HG03520 (cell line): ENCODE measurements at regions not wholly inside any gene's neighbourhood (a gene's known extent, or its start where the extent isn't known, plus 50 kb on each side); places are given as distances from the start of the nearest gene placed in this dataset.
A peak's percentile ranks its signal among the peaks of the same experiment; 100 is the strongest.

Experiments
- ATAC-seq: cut with Tn5 transposase; IDR thresholded peaks from one replicate; pipeline ENCODE4 v1.9.1; 2021; ENCODE audit warnings: mild to moderate bottlenecking, moderate library complexity; ENCODE audit not compliant: unreplicated experiment

DNA sequence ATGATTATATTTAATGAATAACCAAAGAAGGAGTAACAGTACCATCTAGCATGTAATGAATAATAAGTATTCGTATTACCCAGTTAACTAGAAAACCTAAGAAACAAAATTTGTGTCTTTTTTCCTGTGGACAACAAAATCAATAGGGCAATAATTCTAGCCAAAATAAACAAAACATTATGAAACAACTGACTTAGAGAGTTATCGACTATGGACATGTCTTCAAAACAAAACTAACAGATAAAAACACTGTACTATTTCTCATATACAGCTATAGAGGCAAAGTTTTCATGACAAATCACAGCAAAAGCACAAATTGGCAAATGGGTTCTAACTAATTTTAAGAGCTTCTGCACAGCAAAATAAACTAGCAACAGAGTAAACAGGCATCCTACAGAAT is 224.1 kb downstream of the ALX1 start:
- ATAC-seq, result no peak

DNA sequence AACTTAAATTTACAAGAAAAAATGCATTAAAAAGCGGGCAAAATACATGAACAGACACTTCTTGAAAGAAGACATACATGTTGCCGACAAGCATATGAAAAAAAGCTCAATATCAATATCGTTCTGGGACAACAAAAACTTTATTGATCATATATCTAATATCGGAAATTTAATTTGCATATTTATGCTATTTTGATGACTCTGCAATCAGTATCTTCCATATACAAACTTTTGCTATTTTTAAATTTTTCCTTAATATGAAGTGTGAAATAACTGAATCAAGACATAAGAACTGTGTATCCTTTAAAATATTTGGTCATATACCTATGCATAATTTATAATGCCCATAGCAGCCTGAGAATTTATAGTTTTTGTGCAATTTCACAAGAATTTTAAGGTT is 224.6 kb downstream of the ALX1 start:
- no peak for ATAC-seq

DNA sequence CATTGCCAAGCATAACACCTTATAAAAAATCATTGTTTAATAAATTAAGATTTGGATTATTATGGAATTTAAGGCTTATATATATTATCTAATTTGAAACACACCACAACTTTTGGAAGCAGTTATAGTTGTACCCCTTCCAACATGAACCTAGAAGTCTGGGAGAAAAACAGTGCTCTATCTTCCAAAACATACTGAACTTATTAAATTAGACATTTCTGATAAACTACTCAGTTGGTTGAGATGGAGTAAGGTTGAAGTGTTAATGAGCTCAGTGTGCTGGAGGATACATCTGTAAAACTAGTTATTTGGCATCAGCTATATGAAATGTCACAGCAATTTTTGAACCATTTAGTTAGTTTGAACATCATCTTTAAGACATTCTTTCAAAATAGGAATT is 227.4 kb downstream of the ALX1 start:
- no peak for ATAC-seq

DNA sequence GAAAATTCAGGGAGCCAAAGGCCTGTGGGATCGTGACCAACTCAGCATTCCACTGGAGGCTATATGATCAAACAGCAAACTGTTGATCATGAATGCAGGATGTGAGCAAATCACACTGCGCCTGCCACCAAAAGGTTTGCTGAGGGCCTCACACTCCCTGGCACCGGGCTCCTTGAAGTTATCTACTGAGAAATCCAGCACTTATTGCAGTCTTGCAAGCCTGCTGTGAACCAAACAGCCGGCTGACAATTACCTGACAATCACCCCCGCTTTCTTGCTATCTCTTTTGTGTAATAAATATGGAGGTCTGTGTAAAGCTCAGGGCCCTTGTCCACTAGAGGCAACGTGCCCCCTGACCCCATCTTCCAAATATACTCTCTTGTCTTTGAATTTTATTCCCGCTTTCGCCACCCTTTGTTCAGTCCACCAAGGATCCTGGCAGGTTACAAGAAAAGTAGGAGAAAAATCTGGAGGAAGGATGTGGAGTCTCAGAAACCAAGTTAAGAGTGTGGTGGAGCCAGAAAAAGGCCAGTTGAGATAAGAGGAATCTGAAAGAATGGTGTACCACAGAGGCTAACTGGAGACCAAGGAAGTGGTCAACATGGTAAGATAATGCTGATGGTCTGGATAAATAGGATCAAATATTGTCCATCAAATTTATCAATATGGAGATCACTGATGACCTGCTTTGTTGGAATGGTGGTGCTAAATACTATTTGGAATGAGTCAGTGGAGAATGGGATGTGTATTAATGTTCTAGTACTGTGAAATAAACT is 229.2 kb downstream of the ALX1 start:
- no peak for ATAC-seq

DNA sequence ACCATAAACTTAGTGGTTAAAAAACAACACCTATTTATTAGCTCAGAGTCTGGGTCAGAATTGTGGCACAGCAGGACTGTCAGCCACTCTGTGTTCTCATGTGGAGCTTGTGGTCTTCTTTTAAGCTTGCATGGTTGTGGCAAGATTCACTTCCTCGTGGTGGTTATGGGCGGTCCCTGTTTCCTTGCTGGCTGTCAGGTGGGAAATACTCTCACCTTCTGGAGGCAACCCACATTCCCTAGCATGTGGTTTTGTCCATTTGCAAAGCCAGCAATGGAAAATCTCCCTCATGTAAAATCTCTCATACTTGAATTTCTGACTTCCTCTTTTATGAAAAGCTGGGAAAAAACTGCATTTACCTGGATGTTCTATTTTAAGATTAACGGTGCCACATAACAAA is 229.8 kb downstream of the ALX1 start:
- peak; percentile 88 for ATAC-seq

DNA sequence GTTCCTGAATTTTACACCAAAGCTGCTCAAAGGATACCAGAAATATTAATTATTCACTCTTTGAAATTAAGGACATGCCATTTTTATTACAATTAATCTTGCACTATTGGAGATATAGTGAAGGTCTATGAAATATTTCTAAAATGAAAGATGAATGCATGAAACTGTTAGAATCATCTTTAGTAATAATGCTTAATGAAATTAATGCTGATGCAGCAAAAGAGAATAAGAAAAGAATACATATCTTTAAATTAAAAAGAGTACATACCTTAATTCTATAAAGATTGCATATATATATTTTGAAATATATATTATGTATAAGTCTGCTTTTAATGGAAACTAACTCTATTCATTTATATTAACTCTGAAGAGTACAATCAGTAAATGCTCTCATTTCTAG is 236.0 kb downstream of the ALX1 start:
- ATAC-seq, result no peak

GRCh38 chr12:85516667-85517325 is 236.8 kb downstream of the ALX1 start:
- ATAC-seq, result no peak

DNA sequence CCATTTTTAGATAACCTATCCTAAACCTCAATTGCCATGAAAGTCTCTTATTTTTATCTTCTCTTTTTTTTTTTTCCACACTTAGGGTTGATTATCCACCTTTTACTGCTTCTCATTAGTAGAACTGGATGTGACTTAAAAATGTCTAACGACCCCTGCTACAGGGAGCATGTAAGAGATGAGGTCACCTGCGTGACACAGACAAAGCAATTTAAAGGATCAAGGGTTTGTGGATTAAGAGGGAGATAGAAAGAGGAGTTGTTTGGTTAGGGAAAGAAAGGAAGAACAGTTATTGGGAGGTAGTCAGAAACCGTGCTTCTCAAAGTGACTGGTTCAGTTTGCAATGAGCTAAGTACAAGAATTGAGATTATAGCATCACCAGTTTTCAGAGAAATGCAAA is 239.1 kb downstream of the ALX1 start:
- no peak for ATAC-seq

DNA sequence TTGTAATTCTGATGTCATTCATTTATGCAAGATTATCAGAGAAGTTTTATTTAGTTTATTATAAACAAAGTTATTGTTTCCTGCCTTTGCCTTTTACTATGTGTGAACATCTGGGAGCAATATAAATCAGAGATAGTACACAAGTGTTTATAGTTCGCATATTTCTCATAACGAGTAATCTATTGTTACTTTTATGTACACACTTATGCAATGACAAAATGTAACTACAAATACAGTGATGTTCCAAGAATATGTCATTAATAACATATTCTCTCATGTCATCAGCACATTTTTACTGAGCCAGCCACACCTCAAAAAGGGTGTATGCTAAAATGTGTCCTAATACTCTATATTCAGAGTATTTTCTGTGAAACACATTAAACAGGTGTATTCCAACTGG is 243.2 kb downstream of the ALX1 start:
- no peak for ATAC-seq

DNA sequence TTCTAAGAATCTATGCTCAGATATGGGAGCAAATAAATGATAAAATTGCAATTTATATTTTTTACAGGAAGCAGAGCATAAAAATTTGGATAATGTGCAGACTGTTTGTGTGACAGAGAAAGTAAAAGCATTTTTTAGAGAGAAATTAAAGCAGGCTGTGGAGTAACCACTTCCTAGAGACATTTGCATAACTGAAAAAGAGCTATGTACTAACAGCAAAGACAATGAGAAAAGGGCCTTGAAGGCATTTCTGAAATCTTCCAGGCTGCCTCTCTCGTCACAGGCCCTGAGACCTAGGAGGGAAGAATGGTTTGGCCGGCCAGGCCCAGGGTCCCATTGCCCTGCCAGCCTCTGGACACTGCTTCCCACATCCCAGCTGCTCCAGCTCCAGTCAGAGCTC is 247.2 kb downstream of the ALX1 start:
- peak; percentile 56 for ATAC-seq

DNA sequence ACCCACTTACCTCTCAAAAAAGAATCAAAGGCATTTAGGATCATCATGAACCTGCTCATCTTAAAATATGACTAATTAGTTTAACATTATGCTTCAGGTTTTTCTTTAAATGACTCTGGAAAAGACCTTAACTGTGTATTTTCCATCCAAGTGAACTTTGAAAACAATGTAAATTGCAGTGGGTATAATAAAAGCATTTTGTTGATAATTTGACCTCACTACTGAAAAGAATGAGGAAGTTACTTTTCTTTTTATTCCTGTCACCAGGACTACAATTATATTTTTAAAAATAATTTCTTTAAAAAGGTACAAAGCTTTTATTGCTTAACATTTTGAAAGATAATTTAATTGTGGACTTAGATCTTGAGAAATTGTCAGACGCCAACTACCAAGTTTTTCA is 249.9 kb downstream of the ALX1 start:
- ATAC-seq, result no peak

GRCh38 chr12:85530456-85530855 is 250.4 kb downstream of the ALX1 start:
- ATAC-seq, result no peak

DNA sequence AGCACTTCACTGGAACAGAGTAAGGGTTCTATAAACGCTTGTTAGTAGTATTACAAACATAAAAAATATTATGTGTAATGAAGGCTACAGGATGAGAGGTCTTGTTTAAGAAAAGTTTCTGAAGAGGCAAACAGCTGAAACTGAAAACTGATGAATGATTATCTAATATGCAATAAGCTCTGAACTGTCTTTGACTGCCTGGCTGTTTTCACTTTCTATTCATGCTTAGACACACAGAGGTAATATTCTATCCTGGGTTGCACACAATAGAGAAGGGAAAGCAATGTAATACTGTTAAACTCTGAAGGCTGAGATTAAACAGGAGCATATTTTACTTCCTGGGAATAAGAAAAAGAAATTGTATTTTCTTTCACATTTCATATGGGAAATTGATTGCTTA is 251.3 kb downstream of the ALX1 start:
- ATAC-seq, result peak; percentile 89

GRCh38 chr12:85549640-85550039 is 269.6 kb downstream of the ALX1 start:
- ATAC-seq, result no peak

- no peak for ATAC-seq
Measured at GRCh38 chr12:85550924-85551323, 270.9 kb downstream of the ALX1 start.

GRCh38 chr12:85552461-85552860 is 272.4 kb downstream of the ALX1 start:
- ATAC-seq, result no peak

DNA sequence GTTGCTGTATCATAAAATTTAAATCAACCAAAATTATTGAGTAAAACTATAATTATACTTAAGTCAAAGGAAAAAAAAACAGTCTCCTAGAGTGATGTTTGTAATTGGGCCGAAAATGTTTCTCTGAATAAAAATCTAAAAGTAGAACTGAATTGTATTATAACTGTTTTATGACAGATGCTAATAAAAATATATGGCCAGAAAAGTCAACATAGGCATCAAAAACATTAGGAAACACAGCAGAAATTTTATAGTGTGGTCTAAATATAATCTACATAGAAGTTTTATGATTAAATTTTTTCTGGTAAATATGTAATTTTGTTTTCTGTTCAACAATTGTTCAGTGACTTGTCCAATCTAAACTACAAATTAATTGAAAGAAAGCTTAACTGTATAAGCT is 277.8 kb downstream of the ALX1 start:
- no peak for ATAC-seq

DNA sequence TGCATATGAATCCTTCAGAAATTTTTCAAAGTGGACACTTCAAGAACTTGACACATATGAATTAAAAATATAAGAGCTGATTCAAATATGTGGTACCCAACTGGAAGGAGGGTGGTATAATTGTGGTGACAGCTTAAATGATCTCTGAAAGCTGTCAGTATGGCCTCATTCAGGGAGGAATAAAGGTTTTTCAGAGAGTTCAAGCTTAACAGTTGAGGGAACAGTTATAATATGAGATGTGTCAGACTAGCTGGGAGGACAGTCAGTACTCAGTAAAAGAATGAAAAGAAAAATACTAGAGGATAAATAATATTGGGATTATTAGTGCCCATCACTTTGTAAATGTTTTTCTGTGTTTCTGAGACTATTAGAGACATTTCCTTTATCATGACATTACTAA is 277.5 kb downstream of the RASSF9 start:
- no peak for ATAC-seq

- no peak for ATAC-seq
Measured at GRCh38 chr12:85559127-85559526, 277.1 kb downstream of the RASSF9 start.

GRCh38 chr12:85559536-85559935 is 276.7 kb downstream of the RASSF9 start:
- no peak for ATAC-seq

GRCh38 chr12:85562765-85563164 is 273.4 kb downstream of the RASSF9 start:
- no peak for ATAC-seq

DNA sequence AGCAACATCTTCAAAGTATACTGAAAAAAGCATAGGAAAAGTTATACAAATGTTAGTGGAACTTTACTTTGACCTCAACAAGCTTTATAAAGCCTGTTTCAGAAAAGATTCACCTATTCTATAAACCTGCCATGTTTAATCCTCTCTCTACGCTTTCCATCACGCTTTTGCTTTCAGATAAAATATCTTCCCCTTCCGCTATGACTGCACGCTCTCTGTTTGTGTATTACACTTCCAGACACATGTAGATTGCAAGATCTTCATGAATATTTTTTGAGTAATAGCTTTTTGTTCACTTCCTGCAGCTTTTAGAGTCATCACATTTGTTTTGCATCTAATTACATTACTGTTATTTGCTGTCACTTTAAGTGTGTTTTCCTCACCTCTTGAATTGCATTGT is 271.4 kb downstream of the RASSF9 start:
- peak; percentile 71 for ATAC-seq
